A172 (cell line): ENCODE measurements at regions not wholly inside any gene's neighbourhood (a gene's known extent, or its start where the extent isn't known, plus 50 kb on each side); places are given as distances from the start of the nearest gene placed in this dataset.

Experiments used
- DNase-seq: peaks from one replicate; pipeline ENCODE4 v3.0.0-alpha.2; 2015; ENCODE audit warnings: low spot score

DNA sequence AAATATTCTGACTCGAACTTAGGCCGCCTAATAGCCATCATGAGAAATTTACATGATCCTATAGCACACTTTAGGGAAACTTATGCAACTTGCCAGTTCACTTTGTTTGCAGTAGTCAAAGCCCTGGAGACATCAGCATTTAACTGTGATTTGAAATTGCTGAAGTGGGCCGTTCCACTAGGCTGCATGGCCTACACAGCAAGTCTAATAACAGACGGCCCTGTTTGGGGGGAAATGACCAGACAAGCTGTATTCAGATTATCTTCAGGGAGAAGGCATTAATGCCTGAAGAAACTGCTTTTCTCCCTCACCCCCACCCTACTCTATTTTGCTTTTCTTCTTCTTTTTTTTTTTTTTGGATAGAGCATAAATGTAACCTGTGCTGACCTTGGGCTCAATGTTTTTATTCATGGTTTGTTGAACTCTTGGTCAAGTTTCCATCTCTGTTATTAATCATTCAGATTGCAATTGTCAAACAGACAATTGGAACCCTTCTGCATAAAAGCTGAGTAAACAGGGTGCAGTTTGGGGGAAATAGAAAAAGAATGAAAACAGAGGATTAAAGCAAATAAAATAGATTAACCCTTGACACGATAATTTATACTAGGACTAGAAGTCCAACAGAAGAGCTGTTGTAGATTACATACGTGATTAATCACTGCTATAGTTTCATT lies 1928.2 kb upstream of the WWC1 start:
- DNase-seq = no peak

GRCh38 chr5:166365164-166365563 lies 1926.3 kb upstream of the WWC1 start:
- DNase-seq = no peak

DNA sequence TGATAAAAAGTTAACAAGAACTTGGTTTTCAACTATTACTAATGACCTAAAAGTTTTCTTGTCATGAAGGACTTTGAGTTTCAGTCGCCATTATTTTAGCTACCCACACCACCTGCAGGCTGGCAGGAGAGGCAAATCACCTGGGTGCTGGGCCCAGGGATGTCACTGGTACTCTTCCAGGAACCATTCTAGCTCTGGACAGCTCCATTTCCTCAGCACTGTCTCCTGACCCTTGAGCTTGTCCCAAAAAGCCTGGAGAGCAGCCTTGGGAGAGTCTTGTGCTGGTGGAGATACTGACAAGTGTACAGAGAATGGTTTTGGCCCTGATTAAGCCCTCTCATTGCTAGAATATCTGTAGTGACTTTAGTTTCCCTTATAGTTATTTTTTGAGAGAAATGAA lies 1924.1 kb upstream of the WWC1 start:
- DNase-seq = no peak

GRCh38 chr5:166369346-166369745 lies 1922.1 kb upstream of the WWC1 start:
- no peak for DNase-seq

DNA sequence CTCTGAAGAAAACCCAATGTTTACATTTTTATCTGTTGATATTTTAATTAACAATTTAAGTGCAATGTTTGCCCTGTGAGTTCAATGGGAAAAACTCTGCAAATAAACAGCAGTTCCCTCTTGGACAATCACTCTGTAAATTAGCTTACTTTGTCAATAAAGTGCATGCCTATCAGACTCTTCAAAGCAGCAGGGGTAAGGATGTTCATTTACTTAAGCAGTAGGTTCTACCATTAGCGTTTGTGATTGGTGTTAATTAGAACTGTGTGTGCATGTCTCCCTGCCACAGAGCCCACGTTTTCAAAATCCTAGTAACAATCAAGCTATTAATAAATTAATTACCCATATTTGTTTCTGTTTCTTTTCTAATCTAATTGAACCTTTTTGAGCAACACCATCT lies 1921.6 kb upstream of the WWC1 start:
- DNase-seq = no peak

DNA sequence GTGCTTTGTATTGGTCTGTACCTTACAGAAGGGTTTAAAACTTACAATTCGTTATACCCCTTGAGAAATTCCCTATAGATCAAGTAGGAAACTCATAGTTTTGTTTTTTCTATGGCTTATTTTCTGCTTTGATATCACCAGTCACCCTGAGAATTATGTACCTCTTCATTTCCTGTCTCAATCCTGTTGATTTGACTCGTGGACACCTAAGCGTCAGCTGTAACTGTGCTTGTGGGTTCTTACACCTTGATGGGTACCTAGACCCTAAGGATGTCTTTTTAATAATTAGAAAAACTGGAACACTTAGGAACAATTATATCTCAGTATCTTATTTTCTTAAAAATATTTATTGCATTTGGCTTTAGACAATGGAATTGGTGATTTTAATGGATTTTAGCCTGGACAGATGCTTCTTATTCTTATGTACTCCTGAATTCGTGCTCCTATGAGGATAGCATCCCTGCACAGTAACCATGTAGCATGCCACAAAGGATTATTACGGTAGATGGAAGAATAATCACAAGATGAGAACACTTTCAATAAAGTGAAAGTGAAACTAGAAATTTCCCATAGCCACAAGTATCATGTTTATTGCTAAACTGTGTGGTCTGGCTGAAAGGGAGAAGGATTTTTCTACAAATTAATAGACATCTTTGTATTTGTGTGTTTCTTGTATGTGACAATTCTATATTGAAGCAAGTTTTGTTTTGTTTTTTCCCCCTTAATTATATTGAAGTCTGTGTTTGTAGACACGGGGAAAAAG lies 1920.3 kb upstream of the WWC1 start:
- peak; percentile 39 for DNase-seq

GRCh38 chr5:166373817-166374216 lies 1917.6 kb upstream of the WWC1 start:
- DNase-seq = no peak

DNA sequence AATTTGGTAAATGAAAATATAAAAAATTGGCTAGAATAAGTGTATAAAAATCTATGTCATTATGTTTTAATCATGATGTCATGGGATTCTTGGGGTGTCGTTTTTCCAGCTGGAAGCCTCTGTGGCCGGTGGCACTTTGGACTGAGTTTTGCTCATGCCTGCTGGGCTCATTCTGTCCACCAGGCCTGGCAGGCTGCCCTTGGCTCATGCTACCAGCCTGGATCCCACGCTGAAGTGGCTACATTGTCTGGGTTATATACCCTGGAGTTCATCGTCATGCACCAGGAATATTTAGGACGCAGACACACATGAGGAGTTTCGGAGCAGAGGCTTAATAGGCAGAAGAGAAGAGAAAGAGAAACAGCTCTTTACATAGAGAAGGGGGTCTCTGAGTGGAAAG lies 1913.7 kb upstream of the WWC1 start:
- no peak for DNase-seq

GRCh38 chr5:166379517-166379916 lies 1911.9 kb upstream of the WWC1 start:
- DNase-seq = no peak

GRCh38 chr5:166382031-166382430 lies 1909.4 kb upstream of the WWC1 start:
- no peak for DNase-seq

GRCh38 chr5:166398131-166398530 lies 1893.3 kb upstream of the WWC1 start:
- no peak for DNase-seq

GRCh38 chr5:166399781-166400180 lies 1891.7 kb upstream of the WWC1 start:
- no peak for DNase-seq

DNA sequence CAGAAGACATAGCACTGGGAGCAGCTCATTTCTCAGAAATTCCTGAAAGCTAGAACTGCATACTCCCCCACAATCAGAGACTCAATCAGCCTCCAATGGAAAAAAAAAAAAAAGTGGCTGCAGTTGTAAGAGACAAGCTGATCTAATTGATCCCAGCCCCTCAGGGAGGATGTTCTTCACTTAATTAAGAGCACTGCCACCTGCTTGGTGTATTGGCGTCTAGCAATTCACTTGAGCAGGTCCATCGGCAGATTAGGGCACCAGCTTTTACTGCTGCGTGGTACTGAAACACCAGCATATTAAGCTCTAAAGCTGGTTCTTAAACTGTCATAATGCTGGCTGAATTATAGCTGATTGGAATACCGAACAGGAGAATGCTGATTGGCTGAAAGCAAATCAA lies 1890.1 kb upstream of the WWC1 start:
- DNase-seq = no peak

GRCh38 chr5:166412191-166412590 lies 1879.3 kb upstream of the WWC1 start:
- DNase-seq = no peak

DNA sequence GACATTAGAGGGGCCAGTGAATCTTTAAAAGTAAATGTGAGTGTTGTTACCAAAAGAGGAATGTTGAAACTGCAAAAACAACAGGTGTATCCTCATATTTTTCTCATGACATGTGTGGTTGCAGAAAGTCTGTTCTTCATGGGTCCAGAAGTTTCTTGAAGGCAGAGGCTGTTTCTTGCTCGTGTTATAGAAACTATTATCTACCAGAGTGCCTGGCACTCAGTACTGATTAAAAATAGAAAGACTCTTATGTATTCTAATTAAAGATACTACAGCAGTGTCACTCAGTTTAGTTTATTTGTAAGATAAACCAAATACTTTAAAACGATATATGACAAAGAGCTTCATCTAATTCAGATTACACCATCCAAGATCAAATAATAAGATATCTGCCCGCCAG lies 1864.2 kb upstream of the WWC1 start:
- DNase-seq = no peak

GRCh38 chr5:166428264-166428803 lies 1863.1 kb upstream of the WWC1 start:
- no peak for DNase-seq

- no peak for DNase-seq
Observed at GRCh38 chr5:166430491-166431319, 1860.7 kb upstream of the WWC1 start.

DNA sequence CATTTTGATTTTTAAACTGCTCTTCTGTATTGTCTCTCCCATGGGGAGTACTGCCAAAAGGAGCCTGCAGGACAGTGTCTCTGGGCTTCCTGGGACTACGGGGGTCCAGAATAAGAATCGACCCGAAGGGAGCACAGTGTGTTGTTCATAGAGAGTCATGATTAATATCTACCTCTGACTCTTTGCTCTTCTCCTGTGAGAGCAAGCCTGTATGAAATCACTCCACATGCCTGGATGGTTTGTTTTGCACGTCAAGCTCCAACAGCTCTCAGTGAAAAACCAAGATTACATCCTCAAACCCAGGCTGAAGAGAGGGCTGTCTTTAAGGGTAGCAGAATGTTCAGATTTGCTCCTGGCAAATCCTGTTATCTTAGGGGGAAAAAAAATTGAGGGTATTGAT lies 1860.0 kb upstream of the WWC1 start:
- DNase-seq = no peak

GRCh38 chr5:166433679-166434078 lies 1857.8 kb upstream of the WWC1 start:
- DNase-seq = no peak

DNA sequence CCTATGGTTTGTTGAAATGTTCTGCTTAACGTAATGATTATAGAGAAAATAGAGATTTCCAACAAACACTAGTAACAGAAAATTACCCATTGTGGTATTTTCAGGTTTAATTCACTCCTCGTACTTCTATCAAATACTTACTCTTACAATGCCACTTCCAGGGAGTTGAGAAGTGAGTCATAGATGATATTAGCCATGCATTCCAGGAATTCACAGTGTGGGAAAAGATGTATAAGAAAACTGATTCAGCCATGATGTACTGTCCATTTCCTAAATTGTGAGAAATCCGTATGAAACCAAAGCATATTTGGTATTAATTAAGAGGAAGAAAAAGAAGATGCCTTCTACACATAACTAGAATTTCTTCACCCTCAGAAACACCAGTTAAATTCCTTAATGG lies 1854.6 kb upstream of the WWC1 start:
- DNase-seq = peak; percentile 82

DNA sequence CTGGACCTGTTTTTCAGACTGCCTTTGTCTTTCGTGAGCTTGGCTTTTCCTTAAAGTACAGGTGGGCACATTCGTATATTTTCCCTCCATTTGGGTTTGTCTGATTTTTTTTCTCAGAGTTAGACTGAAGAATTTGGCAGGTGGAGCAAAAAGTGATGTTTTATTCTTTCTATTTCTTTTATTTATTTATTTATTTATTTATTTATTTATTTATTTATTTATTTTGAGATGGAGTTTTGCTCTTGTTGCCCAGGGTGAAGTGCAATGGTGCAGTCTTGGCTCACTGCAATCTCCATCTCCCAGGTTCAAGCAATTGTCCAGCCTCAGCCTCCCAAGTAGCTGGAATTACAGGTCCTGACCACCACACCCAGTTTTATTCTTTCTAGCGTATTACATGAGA lies 1805.1 kb upstream of the WWC1 start:
- DNase-seq = no peak

DNA sequence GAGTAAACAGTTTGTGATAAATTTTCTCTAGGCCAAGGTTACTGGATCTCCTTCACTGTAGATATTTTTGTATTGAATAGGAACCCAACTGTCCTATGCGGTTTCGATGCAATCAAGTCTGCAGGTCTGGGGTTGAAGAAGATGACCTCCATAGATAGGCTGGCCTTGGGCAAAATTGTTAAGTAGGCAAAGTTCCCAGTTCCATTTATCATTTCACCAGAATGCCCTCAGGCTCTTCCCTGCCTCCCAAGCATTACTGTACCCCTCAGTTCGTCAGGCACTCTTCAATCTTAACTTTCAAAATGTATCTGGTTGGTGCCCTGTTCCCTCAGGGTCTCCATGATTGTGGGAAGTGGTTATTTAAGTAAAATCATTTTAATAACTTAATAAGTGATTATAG lies 1802.9 kb upstream of the WWC1 start:
- DNase-seq = no peak

GRCh38 chr5:166493040-166493439 lies 1798.4 kb upstream of the WWC1 start:
- DNase-seq = no peak
